WTC11 (cell line): ENCODE measurements at regions not wholly inside any gene's neighbourhood (a gene's known extent, or its start where the extent isn't known, plus 50 kb on each side); places are given as distances from the start of the nearest gene placed in this dataset.

Experiments
- CTCF ChIP-seq: fragments of 200-600 bp; IDR thresholded peaks from 2 replicates; pipeline ENCODE4 v1.8.0; 2022; ENCODE audit warnings: antibody characterized with exemption
- FOXP4 ChIP-seq: sonication (generic); formaldehyde crosslinking; IDR thresholded peaks from 2 replicates; pipeline ENCODE4 v1.8.0; 2022; ENCODE audit warnings: mild to moderate bottlenecking, missing genetic modification reagents
- TCF7 ChIP-seq: sonication (generic); formaldehyde crosslinking; IDR thresholded peaks from 2 replicates; pipeline ENCODE4 v1.8.0; 2022; ENCODE audit warnings: mild to moderate bottlenecking, low read depth, missing genetic modification reagents, moderate library complexity
- ZNF121 ChIP-seq: sonication (generic); formaldehyde crosslinking; IDR thresholded peaks from 2 replicates; pipeline ENCODE4 v1.8.0; 2023; ENCODE audit warnings: missing genetic modification reagents

GRCh38 chr11:15616130-15617105, 501.7 kb downstream of the INSC start:
- no peak for TF ChIP-seq FOXP4
- no peak for TF ChIP-seq ZNF121 (CRISPR knock-in tag)
- no peak for TF ChIP-seq CTCF
- no peak for TF ChIP-seq TCF7 (CRISPR knock-in tag)
